ENCODE measurements at regions not wholly inside any gene's neighbourhood (a gene's known extent, or its start where the extent isn't known, plus 50 kb on each side); places are given as distances from the start of the nearest gene placed in this dataset.
"Not testable (repeated sequence)": the region's sequence is repeated elsewhere in the genome, so short reads cannot be mapped to it uniquely, and the experiment has no call there.

GRCh38 chr10:45091968-45092367 is 91.2 kb downstream of the ZNF22 start:
- DNase-seq (ENCODE audit: low spot score), result no peak
- CTCF ChIA-PET, result interaction anchor here (0.6 kb wide), 1 partner anchor 195 kb away, joined by 6 read pairs; no protein-coding TSS in a partner anchor
- TF ChIP-seq CTCF (conservative IDR thresholded peaks at IDR 0.05; ENCODE audit: low read depth), result no peak
- H3K27ac ChIP-seq, result no peak overlapping the region
- POLR2A ChIA-PET (ENCODE audit: low non-redundant PET), result no interaction called here

GRCh38 chr10:45093945-45094344 is 93.2 kb downstream of the ZNF22 start:
- no peak for DNase-seq (ENCODE audit: low spot score)
- H3K27ac ChIP-seq, result no peak overlapping the region
- ChIA-PET POLR2A (ENCODE audit: low non-redundant PET) (no interaction called here), CTCF (interaction anchor here (0.6 kb wide), 1 partner anchor 63 kb away, joined by 3 read pairs; no protein-coding TSS in a partner anchor)
- TF ChIP-seq CTCF (conservative IDR thresholded peaks at IDR 0.05; ENCODE audit: low read depth), result no peak

GRCh38 chr10:45095286-45095685 is 94.6 kb downstream of the ZNF22 start:
- ChIA-PET POLR2A (ENCODE audit: low non-redundant PET) (no interaction called here), CTCF (interaction anchor here (0.6 kb wide), 1 partner anchor 97 kb away, joined by 9 read pairs; no protein-coding TSS in a partner anchor)
- no peak for DNase-seq (ENCODE audit: low spot score)
- H3K27ac ChIP-seq, result no peak overlapping the region
- TF ChIP-seq CTCF (conservative IDR thresholded peaks at IDR 0.05; ENCODE audit: low read depth), result no peak

- no peak for TF ChIP-seq CTCF (conservative IDR thresholded peaks at IDR 0.05; ENCODE audit: low read depth)
- POLR2A ChIA-PET (ENCODE audit: low non-redundant PET), result no interaction called here
- no peak for DNase-seq (ENCODE audit: low spot score)
- no peak overlapping the region for H3K27ac ChIP-seq
- CTCF ChIA-PET, result interaction anchor here (0.6 kb wide), 1 partner anchor 16 kb away, joined by 3 read pairs; no protein-coding TSS in a partner anchor
Measured at GRCh38 chr10:45096001-45096400, 95.3 kb downstream of the ZNF22 start.

GRCh38 chr10:45100429-45100828 is 99.7 kb downstream of the ZNF22 start:
- H3K27ac ChIP-seq, result no peak overlapping the region
- DNase-seq (ENCODE audit: low spot score), result no peak
- ChIA-PET CTCF (no interaction called here), POLR2A (ENCODE audit: low non-redundant PET) (no interaction called here)
- no peak for TF ChIP-seq CTCF (conservative IDR thresholded peaks at IDR 0.05; ENCODE audit: low read depth)

- no peak for TF ChIP-seq CTCF (conservative IDR thresholded peaks at IDR 0.05; ENCODE audit: low read depth)
- CTCF ChIA-PET, result no interaction called here
Measured at GRCh38 chr10:45104674-45105073, 104.0 kb downstream of the ZNF22 start.

GRCh38 chr10:45105309-45105708 is 104.6 kb downstream of the ZNF22 start:
- CTCF ChIA-PET; H3K27ac ChIP-seq; POLR2A ChIA-PET (ENCODE audit: low non-redundant PET): not testable (repeated sequence)

More at GRCh38 chr10:45104674-45105073, 104.0 kb downstream of the ZNF22 start:
- no peak overlapping the region for H3K27ac ChIP-seq
- POLR2A ChIA-PET (ENCODE audit: low non-redundant PET), result no interaction called here
- DNase-seq (ENCODE audit: low spot score), result no peak

More at GRCh38 chr10:45105309-45105708, 104.6 kb downstream of the ZNF22 start:
- DNase-seq (ENCODE audit: low spot score), result not testable (repeated sequence)
